ENCODE measurements at regions not wholly inside any gene's neighbourhood (a gene's known extent, or its start where the extent isn't known, plus 50 kb on each side); places are given as distances from the start of the nearest gene placed in this dataset.

DNA sequence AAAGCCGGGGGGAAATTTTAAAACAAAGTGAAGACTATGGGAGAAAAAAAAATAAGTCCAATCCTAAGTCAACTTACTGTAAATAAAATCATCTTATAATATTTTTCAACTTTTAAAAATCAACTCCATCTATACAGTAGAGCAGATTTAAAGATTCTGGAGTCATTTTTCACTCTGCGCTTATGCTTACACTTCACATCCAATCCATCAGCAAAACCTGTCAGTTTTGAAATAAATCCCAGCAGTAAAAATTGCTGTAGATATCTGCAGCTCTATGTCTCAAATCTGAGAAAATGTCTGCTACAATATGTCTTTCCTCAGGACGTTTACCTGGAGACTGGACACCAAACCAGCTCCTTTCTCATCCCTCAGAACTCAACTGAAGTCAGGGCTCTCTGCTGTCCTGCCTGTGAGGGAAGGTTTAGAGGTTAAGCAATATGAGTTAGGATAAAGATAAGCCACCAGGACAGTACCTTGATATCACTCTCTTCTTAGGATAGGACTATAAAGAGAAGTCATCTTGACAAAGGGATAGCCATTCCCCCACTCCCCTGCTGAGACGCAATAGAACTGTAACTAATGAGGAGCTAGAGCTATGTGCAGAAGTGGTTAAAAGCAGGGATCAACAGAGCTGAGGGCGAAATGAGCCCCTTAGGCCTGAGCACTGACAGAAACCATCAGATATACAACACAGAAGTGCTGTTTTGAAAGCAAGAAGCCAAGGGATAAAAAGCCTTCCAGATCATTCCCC lies 254.7 kb upstream of the KLHL1 start:
- H2AFZ ChIP-seq (ENCODE audit: low read depth, low read length) = no peak overlapping the region
- WGBS = 67% methylated on average over 3 of the region's 5 CpGs
- no peak overlapping the region for H3K9ac ChIP-seq (ENCODE audit: low read length)
- no peaks in the 10 kb centered on the region for H3K9me3 ChIP-seq (ENCODE audit: control insufficient read depth, low read length)
- no peak overlapping the region for H3K4ac ChIP-seq (ENCODE audit: low read depth in 1 of 2, low read length in 2 of 2)
- DNase-seq = no peak
- H2BK120ac ChIP-seq (ENCODE audit: low read depth, low read length) = no peak overlapping the region
- no peaks in the 10 kb centered on the region for H3K36me3 ChIP-seq (ENCODE audit: control insufficient read depth in 1 of 2, insufficient read depth in 2 of 2, low read depth in 1 of 2, low read length in 2 of 2)
- H4K8ac ChIP-seq (ENCODE audit: low read length) = no peak overlapping the region
- no peak overlapping the region for H3K4me2 ChIP-seq (ENCODE audit: low read length, poor library complexity, severe bottlenecking)
- no peaks in the 10 kb centered on the region for H3K27me3 ChIP-seq (ENCODE audit: control insufficient read depth in 1 of 2, insufficient read depth in 1 of 2, low read length in 2 of 2)
- H3K79me1 ChIP-seq (replicated peaks; ENCODE audit: low read length, poor library complexity, severe bottlenecking) = no peaks in the 10 kb centered on the region
- no peak overlapping the region for H2BK15ac ChIP-seq (ENCODE audit: low read depth, poor library complexity, severe bottlenecking)
- no peak overlapping the region for H2BK5ac ChIP-seq (ENCODE audit: low read depth, low read length, poor library complexity, severe bottlenecking)
- H3K14ac ChIP-seq (ENCODE audit: low read length in 2 of 2) = no peak overlapping the region
- H3K27ac ChIP-seq (ENCODE audit: low read length, poor library complexity, severe bottlenecking) = no peak overlapping the region
- no peak overlapping the region for H2AK5ac ChIP-seq (ENCODE audit: low read length, severe bottlenecking)
- no peaks in the 10 kb centered on the region for H3K4me1 ChIP-seq (ENCODE audit: control insufficient read depth, insufficient read depth, low read depth, low read length)
- H3K4me3 ChIP-seq (ENCODE audit: insufficient read depth in 1 of 2, low read depth in 1 of 2, low read length in 2 of 2) = no peak overlapping the region
- no peak overlapping the region for H3K18ac ChIP-seq (ENCODE audit: low read depth in 1 of 2, low read length in 2 of 2)
- no peak overlapping the region for H2BK12ac ChIP-seq (ENCODE audit: low read length in 2 of 2)
- no peak overlapping the region for H3K23ac ChIP-seq (ENCODE audit: low read length in 2 of 2)
- H4K91ac ChIP-seq (ENCODE audit: low read length) = no peak overlapping the region

DNA sequence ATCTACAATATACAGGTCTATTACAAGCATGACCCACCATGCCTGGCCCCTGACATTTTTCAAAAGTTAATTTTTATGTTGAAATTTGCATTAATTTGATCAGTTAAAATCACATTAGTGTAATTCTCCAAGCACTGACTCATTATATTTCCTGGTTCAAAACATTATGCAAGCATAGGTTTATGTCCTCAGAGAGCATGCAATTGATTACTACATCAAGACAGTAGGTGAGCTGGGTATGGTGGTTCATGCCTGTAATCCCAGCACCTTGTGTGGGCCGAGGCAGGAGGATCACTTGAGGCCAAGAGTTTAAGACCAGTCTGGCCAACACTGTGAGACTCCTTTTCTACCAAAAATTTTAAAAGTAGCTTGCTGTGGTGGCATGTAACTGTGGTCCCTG lies 248.8 kb upstream of the KLHL1 start:
- no peak overlapping the region for H3K18ac ChIP-seq (ENCODE audit: low read depth in 1 of 2, low read length in 2 of 2)
- H2BK15ac ChIP-seq (ENCODE audit: low read depth, poor library complexity, severe bottlenecking) = no peak overlapping the region
- H2AFZ ChIP-seq (ENCODE audit: low read depth, low read length) = no peak overlapping the region
- no peak overlapping the region for H2BK5ac ChIP-seq (ENCODE audit: low read depth, low read length, poor library complexity, severe bottlenecking)
- 80% methylated on average over 1 of the region's 1 CpG for WGBS
- no peak overlapping the region for H3K4ac ChIP-seq (ENCODE audit: low read depth in 1 of 2, low read length in 2 of 2)
- no peaks in the 10 kb centered on the region for H3K79me1 ChIP-seq (replicated peaks; ENCODE audit: low read length, poor library complexity, severe bottlenecking)
- no peak overlapping the region for H3K4me2 ChIP-seq (ENCODE audit: low read length, poor library complexity, severe bottlenecking)
- H3K4me3 ChIP-seq (ENCODE audit: insufficient read depth in 1 of 2, low read depth in 1 of 2, low read length in 2 of 2) = no peak overlapping the region
- no peak overlapping the region for H3K14ac ChIP-seq (ENCODE audit: low read length in 2 of 2)
- no peaks in the 10 kb centered on the region for H3K36me3 ChIP-seq (ENCODE audit: control insufficient read depth in 1 of 2, insufficient read depth in 2 of 2, low read depth in 1 of 2, low read length in 2 of 2)
- H4K91ac ChIP-seq (ENCODE audit: low read length) = no peak overlapping the region
- H3K4me1 ChIP-seq (ENCODE audit: control insufficient read depth, insufficient read depth, low read depth, low read length) = peaks cover 1% of the 10 kb centered on the region
- DNase-seq = no peak
- no peak overlapping the region for H3K27ac ChIP-seq (ENCODE audit: low read length, poor library complexity, severe bottlenecking)
- H3K9ac ChIP-seq (ENCODE audit: low read length) = no peak overlapping the region
- no peaks in the 10 kb centered on the region for H3K27me3 ChIP-seq (ENCODE audit: control insufficient read depth in 1 of 2, insufficient read depth in 1 of 2, low read length in 2 of 2)
- no peaks in the 10 kb centered on the region for H3K9me3 ChIP-seq (ENCODE audit: control insufficient read depth, low read length)
- no peak overlapping the region for H2BK12ac ChIP-seq (ENCODE audit: low read length in 2 of 2)
- H2BK120ac ChIP-seq (ENCODE audit: low read depth, low read length) = no peak overlapping the region
- H4K8ac ChIP-seq (ENCODE audit: low read length) = no peak overlapping the region
- no peak overlapping the region for H3K23ac ChIP-seq (ENCODE audit: low read length in 2 of 2)
- H2AK5ac ChIP-seq (ENCODE audit: low read length, severe bottlenecking) = no peak overlapping the region

DNA sequence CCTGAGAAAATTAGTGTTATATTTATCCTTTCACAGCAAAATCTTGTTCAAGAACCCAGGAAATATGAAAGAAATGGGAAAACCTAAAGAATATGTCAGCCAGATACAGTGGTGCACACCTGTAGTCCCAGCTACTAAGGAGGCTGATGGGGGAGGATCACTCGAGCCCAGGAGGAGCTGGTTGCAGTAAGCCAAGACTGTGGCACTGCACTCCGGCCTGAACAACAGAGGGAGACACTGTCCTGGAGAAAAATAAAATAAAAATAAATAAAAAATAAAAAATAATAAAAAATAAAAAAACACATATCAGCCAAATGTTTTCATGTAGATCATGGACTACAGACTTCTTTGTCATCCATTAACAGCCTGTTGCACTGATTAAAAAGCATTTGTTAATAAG lies 244.8 kb upstream of the KLHL1 start:
- peaks cover 1% of the 10 kb centered on the region for H3K4me1 ChIP-seq (ENCODE audit: control insufficient read depth, insufficient read depth, low read depth, low read length)
- H3K14ac ChIP-seq (ENCODE audit: low read length in 2 of 2) = no peak overlapping the region
- H2AK5ac ChIP-seq (ENCODE audit: low read length, severe bottlenecking) = no peak overlapping the region
- no peak overlapping the region for H2BK12ac ChIP-seq (ENCODE audit: low read length in 2 of 2)
- H3K4ac ChIP-seq (ENCODE audit: low read depth in 1 of 2, low read length in 2 of 2) = no peak overlapping the region
- H2AFZ ChIP-seq (ENCODE audit: low read depth, low read length) = no peak overlapping the region
- H2BK120ac ChIP-seq (ENCODE audit: low read depth, low read length) = no peak overlapping the region
- no peak overlapping the region for H3K4me2 ChIP-seq (ENCODE audit: low read length, poor library complexity, severe bottlenecking)
- no peak overlapping the region for H3K4me3 ChIP-seq (ENCODE audit: insufficient read depth in 1 of 2, low read depth in 1 of 2, low read length in 2 of 2)
- peak; percentile 3 for DNase-seq
- H2BK15ac ChIP-seq (ENCODE audit: low read depth, poor library complexity, severe bottlenecking) = no peak overlapping the region
- no peak overlapping the region for H3K18ac ChIP-seq (ENCODE audit: low read depth in 1 of 2, low read length in 2 of 2)
- H4K8ac ChIP-seq (ENCODE audit: low read length) = no peak overlapping the region
- no peaks in the 10 kb centered on the region for H3K79me1 ChIP-seq (replicated peaks; ENCODE audit: low read length, poor library complexity, severe bottlenecking)
- H3K23ac ChIP-seq (ENCODE audit: low read length in 2 of 2) = no peak overlapping the region
- H3K36me3 ChIP-seq (ENCODE audit: control insufficient read depth in 1 of 2, insufficient read depth in 2 of 2, low read depth in 1 of 2, low read length in 2 of 2) = no peaks in the 10 kb centered on the region
- no peaks in the 10 kb centered on the region for H3K27me3 ChIP-seq (ENCODE audit: control insufficient read depth in 1 of 2, insufficient read depth in 1 of 2, low read length in 2 of 2)
- no peak overlapping the region for H4K91ac ChIP-seq (ENCODE audit: low read length)
- no peak overlapping the region for H3K9ac ChIP-seq (ENCODE audit: low read length)
- no peak overlapping the region for H3K27ac ChIP-seq (ENCODE audit: low read length, poor library complexity, severe bottlenecking)
- 23% methylated on average over 1 of the region's 2 CpGs for WGBS
- H3K9me3 ChIP-seq (ENCODE audit: control insufficient read depth, low read length) = no peaks in the 10 kb centered on the region
- no peak overlapping the region for H2BK5ac ChIP-seq (ENCODE audit: low read depth, low read length, poor library complexity, severe bottlenecking)

DNA sequence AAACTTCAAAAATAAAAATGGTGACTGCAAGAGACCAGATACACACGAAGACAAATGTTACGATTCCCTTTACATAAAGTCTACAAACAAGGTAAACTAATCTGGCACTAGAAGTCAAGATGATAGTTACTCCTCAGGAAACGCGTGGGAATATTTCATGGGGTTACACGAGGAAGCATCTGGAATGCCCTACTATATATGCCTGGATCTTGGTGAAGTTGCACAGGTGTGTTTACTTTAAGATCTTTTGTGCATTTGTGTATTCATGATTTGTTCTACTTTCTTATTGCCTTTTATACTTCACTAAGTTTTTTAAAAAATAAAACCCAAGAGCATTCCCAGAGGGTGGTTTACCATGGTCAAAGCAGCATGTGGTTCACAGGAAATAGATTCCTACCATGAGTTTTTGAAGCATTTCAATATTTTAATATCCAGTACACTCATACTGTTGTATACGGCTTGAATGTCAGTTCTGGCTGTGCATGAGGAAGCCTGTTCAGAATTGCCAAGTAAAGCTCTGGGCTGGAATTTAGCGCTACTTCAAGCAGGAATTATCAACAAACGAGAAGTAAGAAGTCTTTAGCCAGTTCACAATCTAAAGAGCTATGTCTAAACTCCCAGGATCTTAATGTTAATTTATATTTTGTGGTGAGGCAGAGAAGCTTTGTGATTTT lies 239.8 kb upstream of the KLHL1 start:
- Histone ChIP-seq H3K36me3 (ENCODE audit: control insufficient read depth in 1 of 2, insufficient read depth in 2 of 2, low read depth in 1 of 2, low read length in 2 of 2) (no peaks in the 10 kb centered on the region), H4K8ac (ENCODE audit: low read length) (no peak overlapping the region), H3K79me1 (replicated peaks; ENCODE audit: low read length, poor library complexity, severe bottlenecking) (no peaks in the 10 kb centered on the region), H3K14ac (ENCODE audit: low read length in 2 of 2) (no peak overlapping the region), H3K23ac (ENCODE audit: low read length in 2 of 2) (no peak overlapping the region), H2BK120ac (ENCODE audit: low read depth, low read length) (no peak overlapping the region), H2BK5ac (ENCODE audit: low read depth, low read length, poor library complexity, severe bottlenecking) (no peak overlapping the region), H3K9me3 (ENCODE audit: control insufficient read depth, low read length) (no peaks in the 10 kb centered on the region), H3K4me2 (ENCODE audit: low read length, poor library complexity, severe bottlenecking) (no peak overlapping the region), H3K4ac (ENCODE audit: low read depth in 1 of 2, low read length in 2 of 2) (no peak overlapping the region), H3K9ac (ENCODE audit: low read length) (no peak overlapping the region), H2BK12ac (ENCODE audit: low read length in 2 of 2) (no peak overlapping the region), H2BK15ac (ENCODE audit: low read depth, poor library complexity, severe bottlenecking) (no peak overlapping the region), H3K27ac (ENCODE audit: low read length, poor library complexity, severe bottlenecking) (no peak overlapping the region), H4K91ac (ENCODE audit: low read length) (no peak overlapping the region), H2AFZ (ENCODE audit: low read depth, low read length) (no peak overlapping the region), H3K27me3 (ENCODE audit: control insufficient read depth in 1 of 2, insufficient read depth in 1 of 2, low read length in 2 of 2) (no peaks in the 10 kb centered on the region), H3K4me3 (ENCODE audit: insufficient read depth in 1 of 2, low read depth in 1 of 2, low read length in 2 of 2) (no peak overlapping the region), H3K4me1 (ENCODE audit: control insufficient read depth, insufficient read depth, low read depth, low read length) (no peaks in the 10 kb centered on the region), H3K18ac (ENCODE audit: low read depth in 1 of 2, low read length in 2 of 2) (no peak overlapping the region), H2AK5ac (ENCODE audit: low read length, severe bottlenecking) (no peak overlapping the region)
- no peak for DNase-seq
- 98% methylated on average over 5 of the region's 8 CpGs for WGBS
